HG03060 (cell line): ENCODE measurements at regions not wholly inside any gene's neighbourhood (a gene's known extent, or its start where the extent isn't known, plus 50 kb on each side); places are given as distances from the start of the nearest gene placed in this dataset.
"Not testable (repeated sequence)": the region's sequence is repeated elsewhere in the genome, so short reads cannot be mapped to it uniquely, and the experiment has no call there.

Source experiments
- ATAC-seq: cut with Tn5 transposase; IDR thresholded peaks from one replicate; pipeline ENCODE4 v1.9.1; 2021; ENCODE audit warnings: low read depth, moderate number of reproducible peaks; ENCODE audit not compliant: unreplicated experiment

DNA sequence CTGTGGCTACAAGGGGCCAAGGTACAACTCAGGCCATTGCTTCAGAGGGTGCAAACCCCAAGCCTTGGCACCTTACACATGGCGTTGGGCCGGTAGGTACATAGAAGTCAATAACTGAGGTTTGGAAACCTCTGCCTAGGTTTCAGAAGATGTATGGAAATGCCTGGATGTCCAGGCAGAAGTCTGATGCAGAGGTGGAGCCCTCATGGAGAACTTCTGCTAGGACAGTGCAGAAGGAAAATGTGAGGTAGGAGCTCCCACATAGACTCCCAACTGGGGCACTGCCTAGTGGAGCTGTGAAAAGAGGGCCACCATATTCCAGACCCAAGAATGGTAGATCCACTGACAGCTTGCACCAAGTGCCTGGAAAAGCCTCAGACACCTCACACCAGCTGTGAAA is 92.1 kb upstream of the SFRP2 start:
- no peak for ATAC-seq

DNA sequence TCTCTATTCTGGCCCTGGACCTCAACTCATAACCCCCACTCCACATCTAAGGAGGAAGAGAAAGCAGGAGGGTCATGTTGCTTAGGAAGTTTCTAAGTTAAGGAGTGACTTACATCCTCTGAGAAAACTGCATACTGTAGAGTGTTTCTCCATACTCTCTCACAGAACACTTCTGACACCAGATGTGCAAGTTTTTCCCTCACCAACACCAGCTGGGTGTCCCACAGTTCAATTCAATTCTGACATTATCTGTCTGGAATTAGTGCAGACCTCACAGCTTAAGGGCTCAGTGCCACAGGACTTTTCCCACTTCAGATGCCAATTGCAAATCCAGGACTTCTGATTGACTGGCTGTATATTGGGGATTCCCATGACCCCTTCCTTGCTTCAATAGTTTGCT is 89.0 kb upstream of the SFRP2 start:
- ATAC-seq: no peak

DNA sequence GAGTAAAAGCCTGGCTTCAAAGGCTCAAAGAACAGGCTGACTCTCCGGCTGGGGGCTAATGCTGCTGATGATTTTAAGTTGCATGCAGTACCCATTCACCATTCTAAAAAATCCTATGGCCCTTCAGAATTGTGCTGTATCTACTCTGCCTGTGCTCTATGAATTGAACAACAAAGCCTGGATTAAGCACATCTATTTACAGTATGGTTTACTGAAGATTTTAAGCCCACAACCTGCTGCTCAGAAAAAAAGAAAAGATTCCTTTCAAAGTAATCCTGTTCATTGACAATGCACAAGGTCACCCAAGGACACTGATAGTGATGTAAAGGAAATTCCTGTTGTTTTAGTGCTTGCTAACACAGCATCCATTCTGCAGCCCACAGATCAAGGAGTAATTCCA is 84.9 kb upstream of the SFRP2 start:
- ATAC-seq: no peak

DNA sequence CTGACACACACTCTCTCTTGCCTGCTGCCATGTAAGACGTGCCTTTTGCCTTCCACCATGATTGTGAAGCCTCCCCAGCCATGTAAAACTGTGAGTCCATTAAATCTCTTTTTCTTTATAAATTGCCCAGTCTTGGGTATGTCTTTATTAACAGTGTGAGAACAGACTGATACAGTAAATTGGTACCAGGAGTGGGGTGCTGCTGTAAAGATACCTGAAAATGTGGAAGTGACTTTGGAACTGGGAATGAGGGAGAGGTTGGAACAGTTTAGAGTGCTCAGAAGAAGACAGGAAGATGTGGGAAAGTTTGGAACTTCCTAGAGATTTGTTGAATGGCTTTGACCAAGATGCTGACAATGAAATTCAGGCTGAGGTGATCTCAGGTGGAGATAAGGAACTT is 77.9 kb upstream of the SFRP2 start:
- not testable (repeated sequence) for ATAC-seq

DNA sequence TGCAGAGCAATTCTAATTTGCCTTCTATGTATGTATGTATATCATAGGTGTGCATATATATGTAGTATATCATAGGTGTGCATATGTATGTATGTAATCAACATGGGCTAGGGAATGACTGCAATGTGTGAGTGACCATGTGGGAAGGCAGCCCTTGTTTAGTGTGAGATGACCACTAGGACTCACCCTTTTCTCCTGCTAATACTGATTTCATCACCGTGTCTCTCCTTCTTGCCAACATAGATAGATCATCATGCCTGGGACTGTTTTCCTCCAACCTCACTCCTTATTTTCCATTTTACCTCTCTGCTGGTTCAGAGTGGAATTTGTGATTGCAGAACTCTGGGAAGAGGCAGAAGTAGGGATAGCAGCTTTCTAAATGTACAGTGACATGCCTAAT is 63.6 kb upstream of the SFRP2 start:
- ATAC-seq: no peak

DNA sequence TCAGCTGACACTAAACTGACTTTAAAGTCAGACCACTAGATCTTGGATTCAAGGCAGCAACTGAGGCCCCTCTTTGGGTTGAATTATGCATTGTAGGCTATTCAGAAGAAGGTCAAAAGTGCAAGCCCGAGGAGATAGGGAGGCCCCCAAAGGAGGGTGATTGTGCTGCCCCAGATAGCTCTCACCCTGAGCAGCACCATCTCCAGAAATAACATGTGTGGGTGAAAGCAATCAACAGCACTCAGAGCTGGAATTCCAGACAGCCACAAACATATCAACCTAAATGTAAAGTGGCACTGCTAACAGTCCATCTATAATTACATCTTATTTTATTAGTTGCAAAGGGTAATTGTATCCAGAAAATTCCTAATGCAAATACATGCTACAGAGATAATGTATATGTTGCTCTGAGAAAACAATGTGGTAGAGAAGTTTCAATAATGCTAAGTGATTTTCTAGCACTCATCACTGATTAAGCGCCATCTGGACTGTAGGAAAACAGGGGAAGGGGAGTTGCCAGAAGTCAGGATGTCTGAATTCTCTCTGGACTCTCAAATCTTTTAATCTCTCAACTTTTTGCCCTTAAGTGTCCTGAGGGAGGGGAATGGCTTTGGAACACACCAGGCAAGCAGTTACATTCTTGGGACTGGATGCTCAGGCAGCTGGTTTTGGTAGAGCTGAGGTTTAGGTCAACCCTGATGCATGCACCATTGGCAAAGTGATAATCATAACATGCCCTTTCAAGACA is 61.8 kb upstream of the SFRP2 start:
- ATAC-seq: no peak

DNA sequence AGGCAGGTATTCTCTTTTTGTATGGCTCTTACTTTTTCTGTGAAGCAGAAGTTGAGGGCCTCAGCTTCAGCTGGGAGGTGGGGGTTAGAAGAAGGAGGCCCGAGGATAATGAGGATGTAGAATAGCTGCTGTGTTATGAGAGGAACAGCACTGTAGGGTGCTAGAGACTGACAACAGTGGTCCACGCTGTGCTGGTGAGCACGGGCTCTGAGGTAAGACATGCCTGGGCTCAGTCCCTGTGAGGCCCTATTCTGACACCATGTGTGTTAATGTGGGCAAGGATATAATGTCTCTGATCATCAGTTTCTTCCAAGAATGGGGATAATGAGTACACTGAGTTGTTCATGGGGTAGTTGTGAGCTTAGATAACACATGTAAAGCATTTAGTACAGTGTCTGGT is 55.3 kb upstream of the SFRP2 start:
- no peak for ATAC-seq
